H1 (cell line): ENCODE measurements at regions not wholly inside any gene's neighbourhood (a gene's known extent, or its start where the extent isn't known, plus 50 kb on each side); places are given as distances from the start of the nearest gene placed in this dataset.

Experiments used
- BRCA1 ChIP-seq: IDR thresholded peaks from 2 replicates; pipeline ENCODE4 v1.6.1; 2012; ENCODE audit warnings: low read depth, low read length, improper control_type of control experiment
- CTCF ChIP-seq, 3 experiments: IDR thresholded peaks; 1 replicate in 2 of 3; 2 replicates in 1 of 3; pipeline versions ENCODE4 v1.5.1 to v1.6.1; 2011; ENCODE audit warnings: low read length in 3 of 3, mild to moderate bottlenecking in 3 of 3, inconsistent platforms in 2 of 3, low read depth in 1 of 3, moderate library complexity in 1 of 3; ENCODE audit not compliant: insufficient read depth in 1 of 3; ENCODE audit errors: control extremely low read depth in 1 of 3
- RNF2 ChIP-seq: fragments of 200-900, 300-1000 bp; sonication (generic); IDR thresholded peaks from 2 replicates; pipeline ENCODE4 v1.7.1; 2016; ENCODE audit warnings: borderline replicate concordance, low read depth, mild to moderate bottlenecking, antibody characterized with exemption, low read length; ENCODE audit not compliant: poor library complexity, severe bottlenecking; ENCODE audit errors: missing control alignments
- SIX5 ChIP-seq: IDR thresholded peaks from 2 replicates; pipeline ENCODE4 v1.6.1; 2011; ENCODE audit warnings: mild to moderate bottlenecking, low read depth, low read length
- SP1 ChIP-seq: IDR thresholded peaks from 2 replicates; pipeline ENCODE4 v1.6.1; 2011; ENCODE audit warnings: low read depth, low read length
- SRF ChIP-seq: IDR thresholded peaks from 2 replicates; pipeline ENCODE4 v1.6.1; 2011; ENCODE audit warnings: mild to moderate bottlenecking, low read depth, low read length, moderate library complexity

- TF ChIP-seq CTCF (IDR thresholded peaks at IDR 0.05; ENCODE audit: control extremely low read depth in 1 of 3, insufficient read depth in 1 of 3, low read depth in 1 of 3, low read length in 3 of 3), result no peak
- TF ChIP-seq RNF2, result no peak
- no peak for TF ChIP-seq SP1
- no peak for TF ChIP-seq SIX5
- no peak for TF ChIP-seq SRF
- TF ChIP-seq BRCA1, result no peak
Measured at GRCh38 chr2:104939570-104940217, 85.8 kb downstream of the POU3F3 start (continued).
